ENCODE measurements at regions not wholly inside any gene's neighbourhood (a gene's known extent, or its start where the extent isn't known, plus 50 kb on each side); places are given as distances from the start of the nearest gene placed in this dataset.

- no peak for DNase-seq
These were observed 126.7 kb upstream of the B3GAT1 start for GRCh38 chr11:134538742-134539141.

- DNase-seq: no peak
These were observed 125.9 kb upstream of the B3GAT1 start for GRCh38 chr11:134537941-134538340.

- no peak for DNase-seq
These were observed 125.3 kb upstream of the B3GAT1 start for GRCh38 chr11:134537296-134537695.

DNA sequence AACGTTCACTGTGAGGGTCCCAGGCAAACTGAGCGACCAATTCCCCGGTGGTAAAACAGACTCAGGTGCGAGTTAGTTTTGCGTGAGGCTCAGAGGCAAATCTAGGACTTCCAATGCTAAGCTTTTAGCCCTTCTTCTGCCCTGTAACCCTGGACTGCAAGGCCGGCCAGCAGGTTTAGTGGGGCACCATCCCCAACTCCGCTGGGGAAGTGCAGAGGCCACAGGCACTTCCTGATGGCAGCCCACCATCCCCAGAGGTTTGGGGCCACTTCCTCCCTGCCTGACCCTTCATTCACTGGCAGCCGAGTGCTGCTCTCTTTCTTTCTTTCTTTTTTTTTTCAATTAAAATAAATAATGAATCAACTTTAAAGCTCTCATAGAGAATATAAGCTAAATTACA lies 124.6 kb upstream of the B3GAT1 start:
- DNase-seq: no peak

DNA sequence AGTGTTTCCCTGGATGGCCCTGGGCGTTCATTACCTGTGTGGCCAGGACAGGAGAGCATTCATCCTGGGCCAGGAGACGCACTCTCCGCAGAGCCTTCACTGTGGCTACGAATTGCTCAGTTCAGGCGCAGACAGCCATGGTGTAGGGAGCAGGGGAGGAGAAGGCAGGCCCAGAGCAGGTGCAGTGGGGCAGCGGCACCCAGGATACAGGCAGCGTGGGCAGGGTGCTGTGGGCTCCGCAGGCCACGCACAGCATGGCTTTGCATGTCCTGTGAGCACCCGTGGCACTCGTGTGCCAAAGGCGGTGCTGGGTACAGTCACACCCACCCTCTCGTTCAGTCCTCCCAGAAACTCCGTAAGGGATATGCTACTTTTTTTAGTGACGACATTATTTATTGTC lies 124.2 kb upstream of the B3GAT1 start:
- no peak for DNase-seq

GRCh38 chr11:134535029-134536025 lies 123.3 kb upstream of the B3GAT1 start:
- DNase-seq: no peak

DNA sequence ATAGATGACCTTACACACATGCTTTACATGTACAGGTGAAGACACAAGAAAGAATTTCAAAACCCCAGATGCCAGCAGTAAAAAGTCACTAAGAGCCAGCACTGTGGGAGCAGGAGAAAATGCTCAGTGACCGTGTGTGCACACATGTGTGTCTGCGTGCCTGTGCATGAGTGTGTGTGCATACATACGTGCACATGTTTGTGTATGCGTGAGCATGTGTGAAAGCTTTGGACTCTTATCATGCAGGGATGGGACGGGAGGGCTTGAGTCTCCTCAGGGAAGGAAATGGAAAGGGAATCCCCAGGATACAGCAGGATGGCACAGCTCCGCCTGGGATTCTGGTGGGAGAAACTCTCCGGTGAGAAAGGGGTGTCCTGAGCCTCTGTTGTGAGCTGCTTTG lies 121.5 kb upstream of the B3GAT1 start:
- DNase-seq: no peak

GRCh38 chr11:134532921-134533421 lies 120.9 kb upstream of the B3GAT1 start:
- no peak for DNase-seq

- no peak for DNase-seq
These were observed 120.3 kb upstream of the B3GAT1 start for GRCh38 chr11:134532131-134532920.

GRCh38 chr11:134531327-134532130 lies 119.5 kb upstream of the B3GAT1 start:
- DNase-seq: no peak

GRCh38 chr11:134530636-134531326 lies 118.7 kb upstream of the B3GAT1 start:
- no peak for DNase-seq

GRCh38 chr11:134529212-134530096 lies 117.4 kb upstream of the B3GAT1 start:
- DNase-seq: no peak

DNA sequence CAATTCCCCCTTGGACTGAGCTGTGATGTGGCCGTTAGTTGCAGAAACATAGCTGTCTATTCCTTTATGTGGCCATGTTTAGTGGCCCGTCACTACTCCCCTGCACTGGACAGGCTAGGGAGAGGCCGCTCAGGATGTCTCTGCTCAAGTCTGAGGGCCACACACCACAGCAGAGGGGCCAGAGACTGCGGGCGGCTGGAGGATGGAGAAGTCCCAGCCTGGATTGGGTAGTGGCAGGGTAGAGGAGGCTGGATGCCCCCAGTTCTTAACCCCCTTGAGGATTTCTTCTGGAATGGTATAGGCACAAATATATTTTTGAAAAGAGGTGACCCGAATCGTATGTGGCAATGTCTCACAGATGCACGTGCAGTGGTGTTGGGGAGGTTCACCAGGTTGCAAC lies 116.4 kb upstream of the B3GAT1 start:
- no peak for DNase-seq

DNA sequence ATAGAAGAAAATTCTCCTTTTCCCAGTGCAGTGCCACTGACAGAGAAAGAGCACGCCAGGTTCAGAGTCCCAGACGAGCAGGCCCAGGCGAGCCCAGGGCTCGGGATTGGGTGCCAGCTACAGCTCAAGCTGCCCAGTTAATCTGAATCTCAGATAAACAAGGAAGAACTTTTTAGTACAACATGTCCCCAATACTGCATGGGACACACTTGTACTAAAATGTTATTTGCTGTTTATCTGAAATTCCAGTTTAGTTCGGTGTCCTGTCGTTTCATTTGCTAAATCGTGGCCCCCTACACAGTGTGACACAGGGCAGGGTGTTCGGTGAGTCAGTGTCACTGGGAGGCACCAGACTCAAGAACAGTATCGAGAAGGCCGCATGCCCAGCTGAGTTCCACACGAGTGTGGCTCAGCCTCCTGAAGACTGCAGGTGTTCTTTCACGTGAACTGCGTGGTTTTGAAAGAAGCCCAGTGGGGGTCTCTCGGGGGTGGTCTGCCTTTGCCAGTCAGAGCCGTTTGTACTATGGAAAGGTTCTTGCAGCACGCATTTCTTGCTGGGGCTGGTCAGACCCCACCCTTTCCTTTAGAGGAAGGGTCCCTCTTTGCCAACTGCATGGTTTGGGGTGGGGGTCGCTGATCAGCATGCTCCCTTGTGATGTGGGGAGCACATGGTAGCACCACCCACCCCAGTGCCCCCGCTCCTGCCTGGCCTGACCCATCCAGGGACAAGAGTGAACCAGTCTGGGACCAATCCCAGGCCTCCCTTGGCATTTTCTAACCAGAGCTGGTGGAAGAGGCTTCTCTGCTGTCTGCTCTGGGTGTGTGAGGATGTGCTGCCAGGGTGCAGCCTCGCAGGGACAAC lies 115.6 kb upstream of the B3GAT1 start:
- no peak for DNase-seq

DNA sequence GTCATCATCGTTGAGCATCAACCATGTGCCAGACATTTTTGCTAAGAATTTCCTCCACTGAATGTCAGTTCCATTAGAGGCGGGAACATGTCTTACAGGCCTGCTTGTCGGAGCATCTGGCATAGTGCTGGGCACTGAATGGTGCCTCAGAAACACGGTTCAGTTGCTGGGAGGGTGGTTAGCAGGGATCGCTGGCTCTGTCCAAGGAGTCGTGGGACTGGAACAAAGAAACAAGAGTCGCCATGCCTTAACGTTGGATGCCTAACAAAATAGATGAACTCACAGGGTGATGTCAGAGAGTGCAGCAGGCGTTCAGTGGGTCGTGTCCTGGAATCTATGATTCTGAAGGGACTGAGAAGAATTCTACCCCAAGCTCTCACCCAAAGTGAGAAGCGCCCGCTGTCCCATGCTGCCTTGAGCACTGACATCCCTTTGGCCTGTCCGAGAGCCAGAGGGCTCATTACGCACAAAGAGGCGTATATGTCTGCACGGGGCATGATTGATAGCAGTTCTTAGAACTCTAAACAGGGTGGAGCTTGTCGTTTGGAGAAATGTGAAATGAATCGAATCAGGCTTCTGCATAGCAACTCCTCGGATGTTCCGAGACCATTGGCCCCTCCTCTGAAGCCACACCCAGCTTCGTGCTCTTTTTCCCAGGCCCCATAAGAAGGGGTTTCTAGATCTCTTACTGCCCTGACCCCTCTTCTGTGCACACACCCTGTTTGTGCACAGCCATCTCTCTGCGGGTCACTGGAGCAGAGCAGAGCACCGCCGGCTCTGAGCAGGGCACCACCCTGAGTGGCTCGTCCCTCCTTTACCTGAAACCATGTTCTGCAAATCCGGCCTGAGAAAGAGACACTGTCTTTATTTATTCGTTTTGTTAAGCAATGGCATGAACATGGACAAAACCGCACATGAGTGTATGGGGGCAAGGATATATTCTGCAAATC lies 113.1 kb upstream of the B3GAT1 start:
- DNase-seq: no peak

GRCh38 chr11:134524201-134524600 lies 112.2 kb upstream of the B3GAT1 start:
- DNase-seq: no peak

GRCh38 chr11:134522782-134523570 lies 110.9 kb upstream of the B3GAT1 start:
- no peak for DNase-seq

Data from NCI-H774 (cell line).